ENCODE measurements at regions not wholly inside any gene's neighbourhood (a gene's known extent, or its start where the extent isn't known, plus 50 kb on each side); places are given as distances from the start of the nearest gene placed in this dataset.
"Not testable (repeated sequence)": the region's sequence is repeated elsewhere in the genome, so short reads cannot be mapped to it uniquely, and the experiment has no call there.

GRCh38 chr16:7278636-7279035 is 54.0 kb upstream of the RBFOX1 start:
- no peak for DNase-seq (ENCODE audit: low spot score)
- intact Hi-C loops (cut with DNase I) = no loop called here

- intact Hi-C loops (cut with DNase I) = no loop called here
- DNase-seq (ENCODE audit: low spot score) = no peak
These were observed 60.0 kb upstream of the RBFOX1 start for GRCh38 chr16:7272567-7273158.

GRCh38 chr16:7271486-7271885 is 61.2 kb upstream of the RBFOX1 start:
- intact Hi-C loops (cut with DNase I) = no loop called here
- no peak for DNase-seq (ENCODE audit: low spot score)

- no peak for DNase-seq (ENCODE audit: low spot score)
- intact Hi-C loops (cut with DNase I) = no loop called here
These were observed 61.8 kb upstream of the RBFOX1 start for GRCh38 chr16:7270823-7271222.

GRCh38 chr16:7270006-7270405 is 62.6 kb upstream of the RBFOX1 start:
- intact Hi-C loops (cut with DNase I) = no loop called here
- no peak for DNase-seq (ENCODE audit: low spot score)

- no peak for DNase-seq (ENCODE audit: low spot score)
- intact Hi-C loops (cut with DNase I) = no loop called here
These were observed 64.5 kb upstream of the RBFOX1 start for GRCh38 chr16:7268182-7268581.

- intact Hi-C loops (cut with DNase I) = no loop called here
These were observed 75.6 kb upstream of the RBFOX1 start for GRCh38 chr16:7257016-7257415.

GRCh38 chr16:7246578-7246977 is 86.1 kb upstream of the RBFOX1 start:
- no peak for DNase-seq (ENCODE audit: low spot score)
- intact Hi-C loops (cut with DNase I) = no loop called here

More at GRCh38 chr16:7257016-7257415, 75.6 kb upstream of the RBFOX1 start:
- DNase-seq (ENCODE audit: low spot score) = no peak

- DNase-seq (ENCODE audit: low spot score) = no peak
- intact Hi-C loops (cut with DNase I) = no loop called here
These were observed 93.1 kb upstream of the RBFOX1 start for GRCh38 chr16:7239547-7239946.

- intact Hi-C loops (cut with DNase I) = no loop called here
- no peak for DNase-seq (ENCODE audit: low spot score)
These were observed 95.7 kb upstream of the RBFOX1 start for GRCh38 chr16:7236824-7237410.

GRCh38 chr16:7233975-7234374 is 98.7 kb upstream of the RBFOX1 start:
- no peak for DNase-seq (ENCODE audit: low spot score)
- intact Hi-C loops (cut with DNase I) = no loop called here

- intact Hi-C loops (cut with DNase I) = no loop called here
These were observed 100.9 kb upstream of the RBFOX1 start for GRCh38 chr16:7231762-7232161.

GRCh38 chr16:7229433-7230218 is 103.0 kb upstream of the RBFOX1 start:
- DNase-seq (ENCODE audit: low spot score); intact Hi-C loops (cut with DNase I): not testable (repeated sequence)

More at GRCh38 chr16:7231762-7232161, 100.9 kb upstream of the RBFOX1 start:
- no peak for DNase-seq (ENCODE audit: low spot score)

- intact Hi-C loops (cut with DNase I) = no loop called here
- no peak for DNase-seq (ENCODE audit: low spot score)
These were observed 105.4 kb upstream of the RBFOX1 start for GRCh38 chr16:7227229-7227721.

GRCh38 chr16:7221157-7221556 is 111.5 kb upstream of the RBFOX1 start:
- intact Hi-C loops (cut with DNase I) = no loop called here
- DNase-seq (ENCODE audit: low spot score) = no peak

- intact Hi-C loops (cut with DNase I) = no loop called here
- no peak for DNase-seq (ENCODE audit: low spot score)
These were observed 113.7 kb upstream of the RBFOX1 start for GRCh38 chr16:7218936-7219335.

GRCh38 chr16:7217797-7218196 is 114.8 kb upstream of the RBFOX1 start:
- no peak for DNase-seq (ENCODE audit: low spot score)
- intact Hi-C loops (cut with DNase I) = no loop called here

- intact Hi-C loops (cut with DNase I) = no loop called here
- no peak for DNase-seq (ENCODE audit: low spot score)
These were observed 115.9 kb upstream of the RBFOX1 start for GRCh38 chr16:7216719-7217118.

- no peak for DNase-seq (ENCODE audit: low spot score)
- intact Hi-C loops (cut with DNase I) = no loop called here
These were observed 120.9 kb upstream of the RBFOX1 start for GRCh38 chr16:7211781-7212180.

- intact Hi-C loops (cut with DNase I) = loop anchor here in 1 of 2 donors (10.0 kb wide), 1 partner anchor 1625 kb away; no protein-coding TSS in a partner anchor
- DNase-seq (ENCODE audit: low spot score) = no peak
These were observed 123.0 kb upstream of the RBFOX1 start for GRCh38 chr16:7209598-7209997.

Measured in posterior vena cava (tissue), 2 donors.